HG02870 (cell line): ENCODE measurements at regions not wholly inside any gene's neighbourhood (a gene's known extent, or its start where the extent isn't known, plus 50 kb on each side); places are given as distances from the start of the nearest gene placed in this dataset.

Experiments used
- ATAC-seq: cut with Tn5 transposase; IDR thresholded peaks from one replicate; pipeline ENCODE4 v1.9.1; 2021; ENCODE audit warnings: mild to moderate bottlenecking, moderate library complexity; ENCODE audit not compliant: unreplicated experiment

DNA sequence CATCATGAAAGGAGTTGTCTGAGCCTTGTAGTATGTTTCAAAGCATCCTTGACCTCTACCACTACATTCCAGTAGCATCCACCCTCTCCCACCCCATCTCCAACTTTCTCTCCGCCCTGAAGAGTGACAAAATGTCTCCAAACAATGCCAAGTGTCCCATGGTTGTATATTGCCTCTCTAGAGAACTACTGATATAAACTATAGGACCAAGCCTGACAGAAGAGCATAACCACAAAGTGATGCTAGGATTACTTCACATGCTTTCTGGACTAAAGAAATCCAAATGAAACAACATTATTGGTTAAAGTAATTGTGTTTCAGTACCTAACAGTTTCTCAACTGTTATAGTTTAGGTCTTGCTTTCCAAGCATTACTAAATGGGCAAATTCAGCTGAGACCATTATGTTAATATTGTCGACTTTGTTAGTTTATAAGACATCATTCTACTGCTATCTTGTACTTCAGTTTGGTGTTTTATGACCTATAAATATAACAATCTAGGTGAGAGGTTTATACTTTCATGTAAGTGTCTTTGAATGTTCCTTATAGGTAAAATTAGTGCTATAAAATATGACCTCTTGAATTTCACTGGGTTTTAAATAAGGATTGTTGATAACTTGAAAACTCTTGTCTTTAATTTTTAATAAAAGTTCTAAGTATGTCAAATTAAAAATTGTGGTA, 117.4 kb downstream of the SUCNR1 start:
- no peak for ATAC-seq

DNA sequence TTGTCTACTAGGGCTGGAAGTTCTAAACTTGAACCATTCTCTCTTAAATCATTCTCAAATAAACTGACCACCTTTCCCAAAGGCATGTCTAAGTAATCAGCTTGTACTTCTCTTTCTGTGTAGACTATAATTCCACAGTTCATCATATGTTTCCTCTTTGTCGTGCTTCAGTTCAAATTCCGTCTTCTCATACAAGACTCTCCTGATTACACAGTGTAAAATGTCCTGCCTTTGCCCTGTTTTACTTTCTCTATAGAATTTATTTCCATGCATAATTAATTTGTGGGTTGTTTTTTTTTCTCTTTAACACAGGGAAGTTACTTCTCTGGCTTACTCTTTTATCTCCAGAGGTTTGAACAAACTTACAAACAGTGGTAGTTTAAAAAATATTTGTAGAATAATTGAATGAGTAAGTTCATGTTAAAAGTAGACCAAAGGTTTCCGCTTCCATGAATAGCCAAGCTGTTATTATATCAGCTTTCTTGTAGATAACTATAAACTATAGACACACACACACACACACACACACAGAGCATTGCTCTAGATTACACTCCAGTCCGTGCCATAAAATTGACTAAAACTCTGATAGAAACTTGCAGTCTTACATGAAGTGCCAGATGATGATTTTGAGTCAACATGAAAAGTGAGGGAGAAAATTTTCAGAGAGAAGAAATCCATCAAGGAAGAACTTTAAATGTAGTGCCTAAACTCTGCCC, 119.0 kb downstream of the SUCNR1 start:
- ATAC-seq = no peak

DNA sequence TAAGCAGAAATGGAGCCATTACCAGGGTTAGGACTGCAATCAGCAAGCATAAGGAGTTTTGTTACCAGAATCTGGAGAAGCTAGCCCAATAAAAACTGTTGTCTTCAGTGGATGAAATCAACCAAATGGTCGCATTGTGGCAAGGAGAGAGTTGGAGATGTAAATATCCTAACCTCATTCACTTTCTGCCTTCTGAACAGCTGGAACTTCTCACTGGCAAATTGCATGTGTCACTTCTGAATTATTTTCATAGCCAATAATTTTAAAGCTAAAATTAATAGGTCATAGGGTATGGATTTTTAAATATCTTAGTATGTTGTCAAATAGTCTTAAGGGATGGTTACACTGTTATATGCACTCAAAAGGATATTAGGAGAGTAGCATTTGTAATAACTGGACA, 121.6 kb downstream of the SUCNR1 start:
- ATAC-seq = no peak

DNA sequence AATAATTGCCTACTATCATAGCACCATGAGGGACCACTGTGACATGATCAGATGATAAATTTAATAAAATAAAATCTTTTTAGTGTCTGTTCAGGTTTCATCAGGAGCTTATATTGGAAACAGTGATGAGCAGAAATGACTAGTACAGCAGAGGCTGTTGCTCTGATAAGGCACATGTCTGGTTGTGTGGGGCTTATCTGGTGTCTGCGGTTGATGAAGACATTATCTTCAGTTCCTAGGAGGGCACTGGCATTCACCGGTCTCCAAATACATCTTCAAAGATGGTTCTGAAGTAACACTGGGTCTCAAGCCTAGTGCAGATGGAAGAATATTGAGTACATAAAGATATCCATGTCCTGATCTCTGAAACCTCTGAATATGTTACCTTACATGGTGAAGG, 125.3 kb downstream of the SUCNR1 start:
- no peak for ATAC-seq

DNA sequence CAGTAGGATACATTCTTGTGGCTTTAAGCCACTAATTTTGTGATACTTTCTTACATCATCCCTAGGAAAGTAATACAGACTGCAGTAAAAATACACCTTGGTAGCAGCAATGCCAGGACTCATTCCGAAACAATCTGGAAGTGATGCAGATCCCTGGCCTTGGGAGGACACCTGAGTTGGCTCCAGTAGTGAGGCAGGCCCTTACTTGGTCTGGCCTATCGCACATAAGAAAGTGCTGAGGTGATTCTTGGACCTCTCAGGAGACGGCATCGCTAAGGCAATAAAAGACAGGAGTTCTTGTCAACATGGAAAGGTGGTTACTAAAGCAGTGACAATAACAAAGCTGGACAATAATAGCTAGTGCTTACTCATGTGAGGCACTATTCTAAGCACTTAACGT, 126.5 kb downstream of the SUCNR1 start:
- ATAC-seq = no peak

DNA sequence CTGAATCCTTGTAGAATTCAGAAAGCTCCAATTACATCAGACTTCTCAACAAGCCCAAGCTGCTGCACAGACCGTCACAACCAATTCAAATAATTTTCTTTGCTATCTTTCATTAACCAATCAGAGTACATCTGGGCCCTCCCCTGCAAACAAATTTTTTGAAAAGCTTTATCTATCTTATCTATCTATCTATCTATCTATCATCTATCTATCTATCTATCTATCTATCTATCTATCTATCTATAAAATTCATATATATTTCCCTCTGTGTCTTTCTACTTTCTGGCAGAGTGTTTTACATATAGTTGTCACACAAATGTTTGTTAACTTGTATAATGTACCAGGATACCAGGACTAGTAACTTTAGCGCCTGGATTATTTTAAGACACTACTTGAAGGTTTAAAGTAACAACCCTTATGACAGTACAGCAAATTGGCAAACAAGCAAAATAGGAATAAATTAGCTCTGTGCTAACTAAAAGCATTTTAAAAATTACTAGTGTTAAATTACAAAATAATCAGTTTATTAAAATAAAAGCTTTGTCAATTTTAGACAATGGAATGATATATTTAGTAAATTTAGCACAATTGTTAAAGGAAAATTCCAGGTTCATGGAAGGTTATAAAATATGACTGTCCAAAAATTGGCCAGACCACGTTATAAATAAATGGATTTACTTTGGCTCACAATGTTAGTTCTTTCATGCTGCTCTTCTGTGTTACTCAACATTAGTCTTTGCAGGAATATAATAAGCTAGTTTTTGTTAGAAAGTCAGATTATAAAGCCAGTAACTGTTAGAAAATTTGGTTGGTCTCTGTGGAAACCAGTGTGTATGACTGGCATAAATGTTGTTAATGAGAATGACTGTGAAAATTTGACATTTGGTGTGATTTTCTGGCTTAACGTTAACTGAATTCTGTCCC, 138.6 kb downstream of the SUCNR1 start:
- ATAC-seq = no peak

DNA sequence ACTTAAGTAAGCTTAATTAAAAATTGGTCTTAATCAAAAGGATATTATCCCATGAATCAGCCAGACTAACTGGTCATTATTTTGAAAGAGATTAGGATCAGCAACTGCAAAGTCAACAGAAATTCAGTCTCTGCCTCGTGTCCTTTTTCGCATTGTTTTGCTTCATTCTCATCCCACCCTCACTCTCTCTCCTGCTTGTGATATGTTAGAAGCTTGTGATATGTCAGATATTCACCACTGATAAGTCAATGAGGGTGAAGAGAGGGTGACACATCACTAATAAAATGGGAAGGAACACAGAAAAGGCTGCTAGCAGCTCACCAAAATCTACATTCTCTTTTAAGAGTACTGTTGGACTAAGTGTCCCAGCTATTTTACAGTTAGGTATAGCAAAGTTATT, 146.1 kb downstream of the SUCNR1 start:
- ATAC-seq = no peak

DNA sequence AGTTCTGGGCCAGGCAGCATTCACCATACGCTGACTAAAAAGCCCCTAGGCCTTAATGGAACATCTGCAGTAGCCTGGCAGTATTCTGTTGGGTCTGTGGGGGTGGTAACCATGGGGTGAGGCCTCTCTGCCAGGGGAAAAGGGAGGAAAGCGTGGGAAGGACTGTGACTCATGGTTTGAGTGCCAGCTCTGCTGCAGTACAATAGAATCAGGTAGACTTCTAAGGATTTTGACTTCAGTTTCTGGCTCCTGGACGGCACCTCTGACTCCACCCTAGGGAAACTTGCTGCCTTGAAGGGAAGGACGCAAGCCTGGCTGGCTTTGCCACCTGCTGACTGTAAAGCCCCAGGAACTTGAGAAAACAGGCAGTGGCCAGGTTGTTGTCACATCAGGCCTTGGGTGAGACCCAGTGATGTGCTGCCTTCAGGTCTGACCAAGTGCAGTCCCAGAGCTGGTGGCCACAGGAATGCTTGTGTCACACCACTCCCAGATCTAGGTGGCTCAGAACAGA, 148.6 kb downstream of the SUCNR1 start:
- no peak for ATAC-seq

DNA sequence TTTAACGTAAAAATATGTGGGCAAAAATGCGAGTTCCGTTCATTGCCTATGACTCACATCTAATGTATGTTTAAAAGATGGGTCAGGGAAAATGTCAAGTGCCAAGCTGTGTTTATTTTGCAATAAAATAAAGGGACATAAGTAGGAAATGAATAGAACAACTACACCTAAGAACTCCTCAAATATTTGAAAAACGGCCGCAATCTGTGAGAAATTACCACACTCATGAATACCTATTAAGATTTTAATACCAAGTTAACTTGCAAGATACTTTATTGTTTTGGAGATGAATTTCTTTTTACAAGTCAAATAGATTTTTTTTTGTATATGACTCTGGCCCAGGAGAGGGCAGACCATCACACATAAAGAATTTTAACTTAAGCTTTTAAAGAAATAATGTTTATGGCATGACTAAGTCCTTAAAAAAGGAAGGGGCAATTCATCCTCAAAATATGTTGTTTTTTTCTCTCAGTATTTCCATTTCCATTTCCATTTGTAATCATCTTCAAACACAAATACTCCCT, 152.7 kb downstream of the SUCNR1 start:
- ATAC-seq = no peak

DNA sequence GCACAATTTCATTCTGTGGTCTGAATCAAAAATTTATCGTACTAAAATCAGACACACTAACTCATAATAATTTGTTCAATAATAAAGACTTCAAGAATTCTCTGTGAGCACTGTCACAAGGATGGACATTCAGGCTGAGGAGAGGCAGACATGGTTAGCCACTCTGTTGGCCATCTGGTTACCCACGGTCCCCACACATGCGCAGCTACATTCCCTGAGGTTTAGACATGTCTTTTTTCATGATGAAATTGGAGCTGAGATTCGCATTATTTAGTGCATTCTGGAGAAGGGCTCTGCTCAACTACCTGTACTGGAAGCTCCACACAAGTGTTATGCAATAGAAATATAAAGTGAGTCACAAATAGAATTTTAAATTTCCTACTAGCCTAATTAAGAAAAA, 156.9 kb downstream of the SUCNR1 start:
- no peak for ATAC-seq

DNA sequence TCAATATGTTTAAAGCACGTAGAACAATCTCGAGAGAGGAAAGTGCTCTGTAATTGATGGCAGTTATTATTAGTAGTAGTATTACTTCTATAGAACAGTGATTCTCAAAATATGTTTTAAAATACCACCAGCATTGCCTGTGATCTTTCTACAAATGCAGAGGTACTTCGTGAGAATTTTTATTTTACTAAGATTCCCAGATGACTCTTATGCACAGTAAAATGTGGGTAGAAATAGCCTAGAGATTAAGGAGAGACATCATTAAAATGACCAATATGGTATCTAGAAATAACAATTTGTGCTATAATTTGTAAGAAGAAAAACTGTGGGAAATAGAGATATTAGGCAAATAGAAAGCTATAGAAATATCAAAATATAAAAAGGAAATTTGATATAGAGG, 157.9 kb downstream of the SUCNR1 start:
- ATAC-seq = no peak

DNA sequence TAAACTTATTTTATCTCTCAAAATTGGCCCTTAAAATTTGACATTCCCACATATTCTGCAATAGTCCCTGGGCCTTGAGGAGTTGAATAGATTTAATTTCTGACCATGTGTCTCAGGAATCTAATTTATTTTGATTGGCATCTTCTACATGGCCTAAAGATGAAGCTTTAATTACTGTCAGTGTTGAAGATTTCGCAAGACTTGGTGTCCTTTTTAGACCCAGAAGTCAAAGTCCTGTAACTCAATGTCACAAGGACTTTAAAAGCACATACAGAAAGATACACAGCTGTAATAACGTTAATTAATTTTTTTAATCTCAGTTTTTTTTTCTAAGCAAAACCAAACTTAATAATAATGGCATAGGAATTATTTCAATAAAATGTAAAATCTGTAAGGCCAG, 163.9 kb downstream of the SUCNR1 start:
- no peak for ATAC-seq

DNA sequence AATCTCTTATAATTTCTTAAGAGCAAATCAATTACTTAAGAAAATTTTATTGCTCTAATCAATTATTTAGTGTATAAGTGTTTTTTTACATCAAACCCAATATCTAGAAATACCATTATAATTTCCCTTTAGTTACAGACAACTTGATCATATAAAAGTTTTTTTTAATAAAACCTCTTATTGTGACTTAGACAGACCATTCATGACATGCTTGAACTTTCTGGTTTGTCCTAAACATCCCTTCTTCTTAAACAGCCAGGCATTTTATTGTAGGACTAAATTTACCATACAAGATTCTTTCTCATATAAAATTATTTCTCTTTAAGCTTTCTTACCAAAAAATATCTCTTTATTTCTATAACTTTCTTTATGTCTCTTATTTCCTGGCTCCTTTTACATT, 164.5 kb downstream of the SUCNR1 start:
- ATAC-seq = no peak

DNA sequence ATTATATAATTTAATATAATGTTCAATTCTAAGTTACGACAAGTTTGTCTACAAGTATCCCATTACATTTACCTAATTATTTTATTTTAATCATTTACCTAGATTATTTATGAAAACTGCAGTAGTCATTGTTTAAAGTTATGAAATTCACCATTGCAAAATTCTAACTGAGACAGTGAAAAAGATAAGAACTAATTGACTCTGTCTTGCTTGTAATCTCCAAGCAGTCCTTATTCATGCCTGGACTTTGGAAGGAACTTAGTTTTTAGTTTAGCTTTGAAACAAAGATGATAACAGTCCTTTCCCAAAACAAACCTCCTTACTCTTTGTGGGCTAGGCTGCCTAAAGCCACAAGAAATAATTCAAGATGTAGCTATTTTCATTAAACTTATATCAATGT, 165.0 kb downstream of the SUCNR1 start:
- no peak for ATAC-seq

DNA sequence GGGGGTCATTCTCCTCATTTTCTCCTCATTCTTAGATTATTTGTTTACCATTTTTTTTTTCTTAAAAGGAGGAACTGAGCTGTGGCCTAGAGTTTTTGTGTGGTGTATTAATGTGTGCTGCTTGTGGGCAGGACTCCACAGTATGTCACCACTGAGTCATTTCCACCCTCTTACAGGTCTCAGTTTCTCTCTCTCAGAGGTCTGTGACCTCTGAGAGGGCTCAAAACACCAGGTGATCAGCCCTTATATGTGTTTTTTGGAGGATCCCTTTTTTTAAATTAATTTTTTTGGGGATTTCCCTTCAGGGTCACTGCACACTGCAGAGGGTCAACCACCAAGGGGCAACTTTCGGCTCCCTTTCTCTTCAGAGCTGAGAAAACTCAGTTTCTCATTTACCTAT, 166.4 kb downstream of the SUCNR1 start:
- ATAC-seq = peak; percentile 91

DNA sequence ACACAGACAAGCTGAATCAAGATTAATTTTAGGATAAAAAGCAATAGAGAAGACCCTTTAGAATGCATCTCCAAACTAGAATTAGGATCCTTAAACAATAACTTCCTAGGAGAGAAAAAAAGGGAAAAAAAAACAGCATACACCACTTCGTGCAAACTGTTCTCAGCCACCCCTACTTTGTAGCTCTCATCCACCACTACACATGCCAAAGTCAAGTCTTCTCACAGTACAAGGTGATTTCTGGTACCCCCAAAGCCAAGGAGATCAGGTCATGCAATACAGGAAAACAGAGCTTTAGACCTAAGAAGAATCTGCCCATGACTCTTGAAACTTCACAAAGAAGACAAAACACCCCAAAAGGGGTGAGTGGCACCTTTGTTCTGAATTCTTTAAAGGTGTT, 166.9 kb downstream of the SUCNR1 start:
- no peak for ATAC-seq

DNA sequence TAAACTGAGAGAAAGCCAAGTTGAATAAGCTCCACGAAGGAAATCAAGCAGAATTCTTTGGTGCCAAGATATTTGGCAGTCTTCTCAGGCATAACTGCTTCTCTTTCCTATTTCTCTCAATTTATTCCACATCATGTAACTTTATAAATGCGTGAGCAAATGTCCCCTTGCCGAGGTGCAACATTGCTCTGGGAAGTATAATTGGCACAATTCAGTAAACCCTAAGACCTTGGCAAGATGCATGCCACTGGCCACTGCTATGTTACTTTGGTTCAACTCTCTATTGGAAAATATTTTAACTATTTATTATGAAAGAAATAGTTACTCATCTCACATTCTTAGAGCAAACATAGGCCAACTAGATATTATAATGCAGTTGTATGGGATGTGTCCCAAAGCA, 170.2 kb downstream of the SUCNR1 start:
- ATAC-seq = no peak

DNA sequence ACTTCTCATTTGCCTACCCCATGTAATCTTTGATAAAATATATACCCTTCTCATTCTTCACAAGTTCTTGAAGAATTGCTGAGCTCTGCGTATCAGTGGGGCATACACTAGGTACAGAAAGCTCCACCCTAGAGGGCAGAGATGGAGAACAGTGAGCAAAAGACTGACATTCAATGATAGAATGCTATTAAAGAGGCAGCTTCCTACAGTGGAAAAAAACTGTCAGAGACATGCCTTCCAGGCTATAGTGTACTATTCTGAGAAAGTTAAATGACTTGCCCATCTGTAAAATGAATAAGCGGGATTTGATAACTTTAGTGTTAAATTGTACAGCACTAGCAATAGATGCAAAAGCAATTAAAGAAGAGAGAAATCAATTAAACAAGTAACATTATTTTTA, 172.8 kb downstream of the SUCNR1 start:
- ATAC-seq = no peak

DNA sequence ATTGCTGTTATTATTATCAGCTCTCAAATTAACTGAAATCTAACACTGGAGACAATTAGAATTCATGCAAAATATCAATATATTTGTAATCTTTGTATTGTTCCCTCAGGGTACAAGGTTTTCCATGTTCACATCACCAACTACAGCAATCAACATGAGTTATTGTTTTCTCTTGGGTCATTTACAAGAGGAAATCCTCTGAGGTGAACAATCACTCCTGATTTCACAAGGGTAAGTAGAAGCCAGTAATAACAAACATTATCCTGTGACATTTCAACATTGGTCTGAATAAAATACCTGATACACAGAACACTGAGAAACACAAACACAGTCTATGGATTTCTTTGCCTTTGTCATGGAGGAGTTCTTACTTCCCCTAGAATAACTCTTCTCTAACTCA, 174.0 kb downstream of the SUCNR1 start:
- ATAC-seq = no peak

DNA sequence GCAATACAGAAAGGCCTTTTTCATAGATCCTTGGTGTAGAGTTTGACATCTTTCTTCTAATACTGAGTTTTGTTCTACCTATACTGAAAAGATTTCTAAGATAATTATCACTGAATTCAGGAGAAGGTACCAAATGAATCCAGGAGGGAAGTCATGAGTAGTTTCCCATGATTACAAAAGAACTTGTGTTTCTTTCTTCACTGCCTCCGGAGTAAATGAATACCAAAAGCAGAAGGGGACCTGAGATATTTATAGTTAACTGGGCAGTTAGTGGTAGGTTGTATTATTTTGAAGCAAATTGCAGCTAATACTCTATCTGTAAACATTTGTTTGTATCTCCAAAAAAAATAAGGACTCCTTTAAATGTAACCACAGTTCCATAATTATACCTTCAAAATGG, 175.4 kb downstream of the SUCNR1 start:
- no peak for ATAC-seq

DNA sequence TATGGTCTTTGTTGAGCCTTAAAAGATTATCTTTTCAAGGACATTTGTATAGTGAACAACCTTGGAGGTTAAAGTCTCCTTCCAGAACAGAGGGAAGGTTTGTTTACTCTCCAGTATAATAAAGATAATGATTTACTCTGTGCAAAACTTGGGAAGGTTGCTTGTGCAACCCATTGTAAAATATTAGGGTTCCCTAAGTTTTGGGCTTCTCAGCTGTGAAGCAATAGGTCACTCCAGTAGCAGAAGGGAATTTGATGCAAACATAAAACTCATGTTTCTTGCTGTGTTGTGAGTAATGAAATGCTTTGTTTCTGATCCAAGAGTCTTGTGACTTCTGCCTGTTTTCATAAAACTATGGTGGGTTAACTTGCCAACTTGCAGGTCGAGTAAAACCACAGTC, 177.5 kb downstream of the SUCNR1 start:
- no peak for ATAC-seq
